K562 (cell line): ENCODE measurements at regions not wholly inside any gene's neighbourhood (a gene's known extent, or its start where the extent isn't known, plus 50 kb on each side); places are given as distances from the start of the nearest gene placed in this dataset.

ENCODE experiments used
- ATAC-seq: fragments of 200-7000 bp; cut with Tn5 transposase; 3 replicates; pipeline ENCODE4 v1.9.1; 2020; ENCODE audit warnings: moderate library complexity
- BruUV-seq: library from RNA; stranded (reverse); fragments of 400-500 nt; replicated peaks from 2 replicates; lab custom pipeline; 2021; lab: Mats Ljungman, UMichigan
- CTCF ChIA-PET: fragments of 300-600 bp; formaldehyde crosslinking; extraction: SDS; loops from one replicate; lab custom pipeline; 2021; ENCODE audit warnings: low intra/inter-chr PET ratio; lab: Yijun Ruan, JAX
- POLR2A ChIA-PET: fragments of 300-600, 350-650 bp; sonication (Branson Sonifier 250); formaldehyde crosslinking; extraction: SDS; loops from one replicate; lab custom pipeline; 2021; ENCODE audit warnings: antibody characterized with exemption, inconsistent platforms; lab: Yijun Ruan, JAX
- DNase-seq, 4 experiments: peaks; one replicate each; pipeline versions ENCODE4 v3.0.0 to v3.0.0-alpha.2; 2011 to 2018; ENCODE audit warnings: low spot score in 3 of 4, mixed read lengths in 3 of 4; ENCODE audit errors: extremely low read depth in 1 of 4
- FAIRE-seq: peaks from 2 replicates; lab custom pipeline; 2011; peaks lifted over from hg19 to GRCh38; lab: Jason Lieb, UNC
- H2AFZ ChIP-seq: 2 replicates; pipeline ENCODE4 v1.6.0; 2011; ENCODE audit warnings: low read depth, low read length, control low read depth, inconsistent platforms
- H3K27ac ChIP-seq: fragments of 200-600 bp; 3 replicates; pipeline ENCODE4 v1.8.0; 2011; ENCODE audit warnings: low read depth, mild to moderate bottlenecking, control low read depth, inconsistent platforms, low read length, moderate library complexity, mixed read lengths; ENCODE audit errors: extremely low read depth
- H3K27me3 ChIP-seq, 2 experiments: fragments of 300-600 bp in 1 of 2; 2 replicates in 1 of 2; 3 replicates in 1 of 2; pipeline versions ENCODE4 v1.6.0 to v1.8.0; 2011; ENCODE audit warnings: inconsistent platforms in 2 of 2, low read length in 2 of 2, mild to moderate bottlenecking in 1 of 2, mixed read lengths in 1 of 2, moderate library complexity in 1 of 2; ENCODE audit not compliant: control insufficient read depth in 2 of 2, insufficient read depth in 2 of 2
- H3K36me3 ChIP-seq: fragments of 300-600 bp; 3 replicates; pipeline ENCODE4 v1.8.0; 2011; ENCODE audit warnings: mild to moderate bottlenecking, low read length, inconsistent platforms; ENCODE audit not compliant: control insufficient read depth, insufficient read depth
- H3K4me1 ChIP-seq, 2 experiments: fragments of 200-600 bp in 1 of 2; replicated peaks in 1 of 2; 2 replicates in 1 of 2; 3 replicates in 1 of 2; pipeline versions ENCODE4 v1.5.1 to v1.8.0; 2011; ENCODE audit warnings: inconsistent platforms in 2 of 2, low read length in 2 of 2, mild to moderate bottlenecking in 1 of 2, mixed read lengths in 1 of 2, moderate library complexity in 1 of 2; ENCODE audit not compliant: control insufficient read depth in 2 of 2, insufficient read depth in 2 of 2
- H3K4me2 ChIP-seq: 2 replicates; pipeline ENCODE4 v1.6.1; 2011; ENCODE audit warnings: low read length, control low read depth, inconsistent platforms, mixed read lengths; ENCODE audit not compliant: insufficient read depth
- H3K4me3 ChIP-seq: fragments of 200-600 bp; sonication (generic), shearing (Covaris generic); 2 replicates; pipeline ENCODE4 v1.5.1; 2016; ENCODE audit warnings: control low read depth, inconsistent platforms
- H3K79me2 ChIP-seq: fragments of 200-600 bp; 3 replicates; pipeline ENCODE4 v1.8.0; 2011; ENCODE audit warnings: low read length, inconsistent platforms; ENCODE audit not compliant: control insufficient read depth, insufficient read depth
- H3K9ac ChIP-seq, 2 experiments: 2 replicates each; pipeline versions ENCODE4 v1.6.0 to v1.6.1; 2011; ENCODE audit warnings: low read depth in 2 of 2, low read length in 2 of 2, control low read depth in 1 of 2, inconsistent platforms in 1 of 2, mild to moderate bottlenecking in 1 of 2, mixed read lengths in 1 of 2; ENCODE audit not compliant: insufficient read depth in 1 of 2
- H3K9me1 ChIP-seq: one replicate; pipeline ENCODE4 v1.6.0; 2011; ENCODE audit warnings: inconsistent platforms, mild to moderate bottlenecking, low read length, moderate library complexity; ENCODE audit not compliant: control insufficient read depth, insufficient read depth
- H3K9me3 ChIP-seq: replicated peaks from 2 replicates; pipeline ENCODE4 v1.5.1; 2011; ENCODE audit warnings: low read depth, low read length, inconsistent platforms; ENCODE audit not compliant: control insufficient read depth, insufficient read depth
- H4K20me1 ChIP-seq: replicated peaks from 2 replicates; pipeline ENCODE4 v1.6.1; 2011; ENCODE audit warnings: low read length, inconsistent platforms, mixed read lengths; ENCODE audit not compliant: control insufficient read depth, insufficient read depth
- FOXP1 ChIP-seq: sonication (generic); formaldehyde crosslinking; IDR thresholded peaks from 2 replicates; pipeline ENCODE4 v1.8.0; 2022; ENCODE audit warnings: mild to moderate bottlenecking, missing genetic modification reagents
- ILK ChIP-seq: fragments of 450-650 bp; IDR thresholded peaks from 2 replicates; pipeline ENCODE4 v1.6.1; 2016; ENCODE audit warnings: missing genetic modification characterization, low read depth, mild to moderate bottlenecking, missing compliant biosample characterization, moderate library complexity, borderline replicate concordance
- JUN ChIP-seq, 2 experiments: sonication (generic) in 1 of 2; formaldehyde crosslinking in 1 of 2; IDR thresholded peaks; 2 replicates each; pipeline versions ENCODE4 v1.6.1 to v1.8.0; 2012 to 2022; ENCODE audit warnings: borderline replicate concordance in 2 of 2, mild to moderate bottlenecking in 2 of 2, improper control_type of control experiment in 1 of 2, low read depth in 1 of 2, low read length in 1 of 2, missing genetic modification reagents in 1 of 2
- MTA2 ChIP-seq: fragments of 450-650 bp; IDR thresholded peaks from 2 replicates; pipeline ENCODE4 v1.6.1; 2016; ENCODE audit warnings: low read depth
- PCBP2 ChIP-seq: fragments of 200-400 bp; formaldehyde crosslinking; IDR thresholded peaks from 2 replicates; pipeline ENCODE4 v1.6.1; 2018; ENCODE audit warnings: low read length, low read depth, mild to moderate bottlenecking, moderate library complexity; ENCODE audit not compliant: poor library complexity, severe bottlenecking
- ZFP30 ChIP-seq: fragments of 250-450 bp; sonication (Bioruptor Pico); IDR thresholded peaks from 2 replicates; pipeline ENCODE4 v1.8.0; 2022; ENCODE audit warnings: moderate library complexity, mild to moderate bottlenecking, inconsistent platforms, borderline replicate concordance
- WGBS: fragments of 100-300 bp; shearing (Covaris generic); methylation state at CpG from one replicate; pipeline ENCODE4 v1.1.6; 2016; ENCODE audit warnings: low coverage, mixed read lengths; ENCODE audit not compliant: insufficient coverage; ENCODE audit errors: missing lambda C conversion rate; 5-methylcytosine and 5-hydroxymethylcytosine counted together
- in situ Hi-C: fragments of 300-500 bp; cut with MboI; formaldehyde crosslinking; loops from 4 replicates; pipeline ENCODE4 v1.15.0; 2018; ENCODE audit warnings: inconsistent platforms, mixed read lengths
- intact Hi-C: fragments of 100-400 bp; cut with micrococcal nuclease; formaldehyde crosslinking; loops from 2 replicates; pipeline ENCODE4 v1.14.2; 2022
- TF ChIP-seq, protein P1 (sequence below): conservative IDR thresholded peaks from 2 replicates; pipeline ENCODE4 v1.6.1; 2011; ENCODE audit warnings: low read depth, mild to moderate bottlenecking, low read length; ENCODE audit not compliant: control insufficient read depth
- TF ChIP-seq, protein P2 (sequence below): fragments of 450-650 bp; IDR thresholded peaks from one replicate; pipeline ENCODE4 v1.6.1; 2018; ENCODE audit warnings: mild to moderate bottlenecking, moderate library complexity; ENCODE audit not compliant: partially characterized antibody

DNA sequence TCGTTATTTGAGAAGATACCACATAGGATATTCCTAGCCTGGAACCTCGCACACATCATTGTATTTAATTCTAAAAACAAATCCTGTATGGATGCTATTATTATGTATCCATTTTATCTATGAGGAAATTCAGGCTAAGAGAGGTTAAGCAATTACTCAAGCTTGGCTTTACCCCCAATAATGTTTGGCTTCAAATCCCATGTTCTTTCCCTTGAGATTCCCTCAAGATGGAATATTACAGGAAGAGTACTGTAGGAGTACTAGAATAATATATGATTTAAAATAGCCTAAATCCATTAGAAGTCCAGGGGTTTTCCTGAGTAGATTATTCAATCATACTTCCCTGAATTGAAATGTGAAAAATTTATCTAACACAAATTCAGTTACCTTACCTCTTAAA is 630.2 kb downstream of the ZNF385D start:
- WGBS, result 0% methylated on average over 2 of the region's 2 CpGs
- CTCF ChIA-PET, result no interaction called here
- Histone ChIP-seq H3K4me2 (no peak overlapping the region), H3K36me3 (no peaks in the 10 kb centered on the region), H4K20me1 (no peaks in the 10 kb centered on the region), H3K9ac (no peak overlapping the region), H2AFZ (no peak overlapping the region), H3K27ac (no peak overlapping the region), H3K4me1 (no peaks in the 10 kb centered on the region), H3K4me3 (no peak overlapping the region), H3K79me2 (no peaks in the 10 kb centered on the region), H3K9me1 (no peaks in the 10 kb centered on the region), H3K9me3 (no peaks in the 10 kb centered on the region; the same call in 1 of the 2 replicates), H3K27me3 (no peaks in the 10 kb centered on the region)
- intact Hi-C loops, result no loop called here
- POLR2A ChIA-PET, result no interaction called here
- no TSS peak for BruUV-seq
- in situ Hi-C loops, result no loop called here
- FAIRE-seq (no peak), ATAC-seq (no peak), DNase-seq (no peak)
- TF ChIP-seq, protein P1, sequence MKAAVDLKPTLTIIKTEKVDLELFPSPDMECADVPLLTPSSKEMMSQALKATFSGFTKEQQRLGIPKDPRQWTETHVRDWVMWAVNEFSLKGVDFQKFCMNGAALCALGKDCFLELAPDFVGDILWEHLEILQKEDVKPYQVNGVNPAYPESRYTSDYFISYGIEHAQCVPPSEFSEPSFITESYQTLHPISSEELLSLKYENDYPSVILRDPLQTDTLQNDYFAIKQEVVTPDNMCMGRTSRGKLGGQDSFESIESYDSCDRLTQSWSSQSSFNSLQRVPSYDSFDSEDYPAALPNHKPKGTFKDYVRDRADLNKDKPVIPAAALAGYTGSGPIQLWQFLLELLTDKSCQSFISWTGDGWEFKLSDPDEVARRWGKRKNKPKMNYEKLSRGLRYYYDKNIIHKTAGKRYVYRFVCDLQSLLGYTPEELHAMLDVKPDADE, result no peak
- TF ChIP-seq ILK (tag) (no peak), PCBP2 (no peak), MTA2 (no peak), FOXP1 (CRISPR knock-in tag) (no peak), ZFP30 (CRISPR knock-in tag) (no peak), JUN (IDR thresholded peaks at IDR 0.05; ENCODE audit: borderline replicate concordance, low read depth, low read length) (no peak), JUN (CRISPR knock-in tag; IDR thresholded peaks at IDR 0.05; ENCODE audit: borderline replicate concordance) (no peak)
- TF ChIP-seq, protein P2, sequence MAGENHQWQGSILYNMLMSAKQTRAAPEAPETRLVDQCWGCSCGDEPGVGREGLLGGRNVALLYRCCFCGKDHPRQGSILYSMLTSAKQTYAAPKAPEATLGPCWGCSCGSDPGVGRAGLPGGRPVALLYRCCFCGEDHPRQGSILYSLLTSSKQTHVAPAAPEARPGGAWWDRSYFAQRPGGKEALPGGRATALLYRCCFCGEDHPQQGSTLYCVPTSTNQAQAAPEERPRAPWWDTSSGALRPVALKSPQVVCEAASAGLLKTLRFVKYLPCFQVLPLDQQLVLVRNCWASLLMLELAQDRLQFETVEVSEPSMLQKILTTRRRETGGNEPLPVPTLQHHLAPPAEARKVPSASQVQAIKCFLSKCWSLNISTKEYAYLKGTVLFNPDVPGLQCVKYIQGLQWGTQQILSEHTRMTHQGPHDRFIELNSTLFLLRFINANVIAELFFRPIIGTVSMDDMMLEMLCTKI, result no peak
